WTC11 (cell line): ENCODE measurements at regions not wholly inside any gene's neighbourhood (a gene's known extent, or its start where the extent isn't known, plus 50 kb on each side); places are given as distances from the start of the nearest gene placed in this dataset.

Source experiments
- ATAC-seq: fragments of 200-7000 bp; cut with Tn5 transposase; 2 replicates; pipeline ENCODE4 v1.10.0; 2021; ENCODE audit warnings: mild to moderate bottlenecking, moderate library complexity
- CTCF ChIA-PET: fragments of 300-600 bp; sonication (Branson Sonifier 250); formaldehyde crosslinking; loops from one replicate; lab custom pipeline; 2021; ENCODE audit warnings: antibody characterized with exemption; lab: Charles Lee
- POLR2A ChIA-PET: fragments of 350-600 bp; sonication (Branson Sonifier 250); formaldehyde crosslinking; loops from one replicate; lab custom pipeline; 2021; ENCODE audit warnings: antibody characterized with exemption; lab: Charles Lee
- DNase-seq: peaks from one replicate; pipeline ENCODE4 v3.0.0; 2021; ENCODE audit warnings: low spot score
- H3K27ac Mint-ChIP-seq: 2 replicates; pipeline ENCODE4 v1.8.0; 2021; ENCODE audit warnings: mixed read lengths
- H3K27me3 Mint-ChIP-seq: 2 replicates; pipeline ENCODE4 v1.8.0; 2021; ENCODE audit warnings: low read depth, mild to moderate bottlenecking, moderate library complexity, mixed read lengths
- H3K36me3 Mint-ChIP-seq: 2 replicates; pipeline ENCODE4 v1.8.0; 2021; ENCODE audit warnings: mixed read lengths
- H3K4me1 Mint-ChIP-seq: 2 replicates; pipeline ENCODE4 v1.8.0; 2022; ENCODE audit warnings: mixed read lengths
- H3K4me3 Mint-ChIP-seq: 2 replicates; pipeline ENCODE4 v1.8.0; 2021; ENCODE audit warnings: mild to moderate bottlenecking, moderate library complexity, mixed read lengths
- H3K9me3 Mint-ChIP-seq: 2 replicates; pipeline ENCODE4 v1.8.0; 2021; ENCODE audit warnings: mixed read lengths
- CREB1 ChIP-seq: sonication (generic); formaldehyde crosslinking; IDR thresholded peaks from 2 replicates; pipeline ENCODE4 v1.8.0; 2023; ENCODE audit warnings: mild to moderate bottlenecking, missing genetic modification reagents
- CREM ChIP-seq: sonication (generic); formaldehyde crosslinking; IDR thresholded peaks from 2 replicates; pipeline ENCODE4 v1.8.1; 2022; ENCODE audit warnings: mild to moderate bottlenecking, missing genetic modification reagents, moderate library complexity
- E2F4 ChIP-seq: sonication (generic); formaldehyde crosslinking; IDR thresholded peaks from 2 replicates; pipeline ENCODE4 v1.8.1; 2022; ENCODE audit warnings: low read depth, mild to moderate bottlenecking, moderate library complexity, missing genetic modification reagents, borderline replicate concordance
- FOXJ3 ChIP-seq: sonication (generic); formaldehyde crosslinking; IDR thresholded peaks from 2 replicates; pipeline ENCODE4 v1.9.0; 2021; ENCODE audit warnings: missing genetic modification reagents, mild to moderate bottlenecking, borderline replicate concordance
- HMGA2 ChIP-seq: fragments of 250-450 bp; sonication (Bioruptor Pico); IDR thresholded peaks from 2 replicates; pipeline ENCODE4 v1.4.0; 2021; ENCODE audit warnings: mild to moderate bottlenecking, moderate library complexity
- MXD4 ChIP-seq: fragments of 250-450 bp; sonication (Bioruptor Pico); IDR thresholded peaks from 2 replicates; pipeline ENCODE4 v1.8.0; 2021; ENCODE audit warnings: mild to moderate bottlenecking, moderate library complexity, borderline replicate concordance
- NR1H2 ChIP-seq: sonication (generic); formaldehyde crosslinking; IDR thresholded peaks from 2 replicates; pipeline ENCODE4 v1.9.0; 2021; ENCODE audit warnings: mild to moderate bottlenecking, moderate library complexity, missing genetic modification reagents
- NR2C2 ChIP-seq: sonication (generic); formaldehyde crosslinking; IDR thresholded peaks from 2 replicates; pipeline ENCODE4 v1.8.0; 2022; ENCODE audit warnings: mild to moderate bottlenecking, missing genetic modification reagents
- NR3C1 ChIP-seq: sonication (generic); formaldehyde crosslinking; conservative IDR thresholded peaks from 2 replicates; pipeline ENCODE4 v1.8.1; 2023; ENCODE audit warnings: low read depth, mild to moderate bottlenecking, missing genetic modification reagents
- SOX15 ChIP-seq: fragments of 250-450 bp; sonication (Bioruptor Pico); IDR thresholded peaks from 2 replicates; pipeline ENCODE4 v1.9.0; 2021; ENCODE audit warnings: mild to moderate bottlenecking
- TEAD1 ChIP-seq: sonication (generic); formaldehyde crosslinking; IDR thresholded peaks from 2 replicates; pipeline ENCODE4 v1.8.0; 2022; ENCODE audit warnings: mild to moderate bottlenecking, missing genetic modification reagents
- TP53 ChIP-seq: sonication (generic); formaldehyde crosslinking; IDR thresholded peaks from 2 replicates; pipeline ENCODE4 v1.8.1; 2023; ENCODE audit warnings: mild to moderate bottlenecking, missing genetic modification reagents
- USF1 ChIP-seq: sonication (generic); formaldehyde crosslinking; IDR thresholded peaks from 2 replicates; pipeline ENCODE4 v1.8.0; 2022; ENCODE audit warnings: mild to moderate bottlenecking, missing genetic modification reagents
- ZBTB43 ChIP-seq: sonication (generic); formaldehyde crosslinking; IDR thresholded peaks from 2 replicates; pipeline ENCODE4 v1.8.1; 2023; ENCODE audit warnings: mild to moderate bottlenecking, missing genetic modification reagents
- ZNF263 ChIP-seq: sonication (generic); formaldehyde crosslinking; IDR thresholded peaks from 2 replicates; pipeline ENCODE4 v1.8.1; 2022; ENCODE audit warnings: low read depth, mild to moderate bottlenecking, moderate library complexity, missing genetic modification reagents
- ZNF512 ChIP-seq: sonication (generic); formaldehyde crosslinking; IDR thresholded peaks from 2 replicates; pipeline ENCODE4 v1.8.1; 2022; ENCODE audit warnings: missing genetic modification reagents, borderline replicate concordance
- TF ChIP-seq, protein P1 (sequence below): sonication (generic); formaldehyde crosslinking; IDR thresholded peaks from 2 replicates; pipeline ENCODE4 v1.8.1; 2023; ENCODE audit warnings: mild to moderate bottlenecking, missing genetic modification reagents
- TF ChIP-seq, protein P2 (sequence below): sonication (generic); formaldehyde crosslinking; conservative IDR thresholded peaks from 2 replicates; pipeline ENCODE4 v1.8.1; 2022; ENCODE audit warnings: mild to moderate bottlenecking, missing genetic modification reagents
- TF ChIP-seq, protein P3 (sequence below): sonication (generic); formaldehyde crosslinking; IDR thresholded peaks from 2 replicates; pipeline ENCODE4 v1.8.0; 2022; ENCODE audit warnings: missing genetic modification reagents
- TF ChIP-seq, protein P4 (sequence below): sonication (generic); formaldehyde crosslinking; IDR thresholded peaks from 2 replicates; pipeline ENCODE4 v1.8.0; 2022; ENCODE audit warnings: mild to moderate bottlenecking, missing genetic modification reagents

GRCh38 chr5:179413711-179414458, 68.6 kb upstream of the ADAMTS2 start:
- ATAC-seq: no peak
- H3K36me3 Mint-ChIP-seq: no peaks in the 10 kb centered on the region
- DNase-seq: no peak
- H3K27ac Mint-ChIP-seq: no peak overlapping the region
- ChIA-PET POLR2A (no interaction called here), CTCF (no interaction called here)
- TF ChIP-seq ZNF512 (no peak), FOXJ3 (CRISPR knock-in tag) (no peak), TP53 (CRISPR knock-in tag) (no peak), ZNF263 (no peak), MXD4 (no peak), USF1 (CRISPR knock-in tag) (no peak), E2F4 (CRISPR knock-in tag) (no peak), ZBTB43 (CRISPR knock-in tag) (no peak), HMGA2 (CRISPR knock-in tag) (no peak), TEAD1 (CRISPR knock-in tag) (no peak), CREB1 (CRISPR knock-in tag) (no peak), CREM (CRISPR knock-in tag) (no peak), SOX15 (CRISPR knock-in tag) (no peak), NR1H2 (no peak), NR3C1 (CRISPR knock-in tag) (no peak), NR2C2 (CRISPR knock-in tag) (no peak)
- TF ChIP-seq, protein P1, sequence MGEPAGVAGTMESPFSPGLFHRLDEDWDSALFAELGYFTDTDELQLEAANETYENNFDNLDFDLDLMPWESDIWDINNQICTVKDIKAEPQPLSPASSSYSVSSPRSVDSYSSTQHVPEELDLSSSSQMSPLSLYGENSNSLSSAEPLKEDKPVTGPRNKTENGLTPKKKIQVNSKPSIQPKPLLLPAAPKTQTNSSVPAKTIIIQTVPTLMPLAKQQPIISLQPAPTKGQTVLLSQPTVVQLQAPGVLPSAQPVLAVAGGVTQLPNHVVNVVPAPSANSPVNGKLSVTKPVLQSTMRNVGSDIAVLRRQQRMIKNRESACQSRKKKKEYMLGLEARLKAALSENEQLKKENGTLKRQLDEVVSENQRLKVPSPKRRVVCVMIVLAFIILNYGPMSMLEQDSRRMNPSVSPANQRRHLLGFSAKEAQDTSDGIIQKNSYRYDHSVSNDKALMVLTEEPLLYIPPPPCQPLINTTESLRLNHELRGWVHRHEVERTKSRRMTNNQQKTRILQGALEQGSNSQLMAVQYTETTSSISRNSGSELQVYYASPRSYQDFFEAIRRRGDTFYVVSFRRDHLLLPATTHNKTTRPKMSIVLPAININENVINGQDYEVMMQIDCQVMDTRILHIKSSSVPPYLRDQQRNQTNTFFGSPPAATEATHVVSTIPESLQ: no peak
- TF ChIP-seq, protein P2, sequence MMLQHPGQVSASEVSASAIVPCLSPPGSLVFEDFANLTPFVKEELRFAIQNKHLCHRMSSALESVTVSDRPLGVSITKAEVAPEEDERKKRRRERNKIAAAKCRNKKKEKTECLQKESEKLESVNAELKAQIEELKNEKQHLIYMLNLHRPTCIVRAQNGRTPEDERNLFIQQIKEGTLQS (CRISPR knock-in tag): no peak
- TF ChIP-seq, protein P3, sequence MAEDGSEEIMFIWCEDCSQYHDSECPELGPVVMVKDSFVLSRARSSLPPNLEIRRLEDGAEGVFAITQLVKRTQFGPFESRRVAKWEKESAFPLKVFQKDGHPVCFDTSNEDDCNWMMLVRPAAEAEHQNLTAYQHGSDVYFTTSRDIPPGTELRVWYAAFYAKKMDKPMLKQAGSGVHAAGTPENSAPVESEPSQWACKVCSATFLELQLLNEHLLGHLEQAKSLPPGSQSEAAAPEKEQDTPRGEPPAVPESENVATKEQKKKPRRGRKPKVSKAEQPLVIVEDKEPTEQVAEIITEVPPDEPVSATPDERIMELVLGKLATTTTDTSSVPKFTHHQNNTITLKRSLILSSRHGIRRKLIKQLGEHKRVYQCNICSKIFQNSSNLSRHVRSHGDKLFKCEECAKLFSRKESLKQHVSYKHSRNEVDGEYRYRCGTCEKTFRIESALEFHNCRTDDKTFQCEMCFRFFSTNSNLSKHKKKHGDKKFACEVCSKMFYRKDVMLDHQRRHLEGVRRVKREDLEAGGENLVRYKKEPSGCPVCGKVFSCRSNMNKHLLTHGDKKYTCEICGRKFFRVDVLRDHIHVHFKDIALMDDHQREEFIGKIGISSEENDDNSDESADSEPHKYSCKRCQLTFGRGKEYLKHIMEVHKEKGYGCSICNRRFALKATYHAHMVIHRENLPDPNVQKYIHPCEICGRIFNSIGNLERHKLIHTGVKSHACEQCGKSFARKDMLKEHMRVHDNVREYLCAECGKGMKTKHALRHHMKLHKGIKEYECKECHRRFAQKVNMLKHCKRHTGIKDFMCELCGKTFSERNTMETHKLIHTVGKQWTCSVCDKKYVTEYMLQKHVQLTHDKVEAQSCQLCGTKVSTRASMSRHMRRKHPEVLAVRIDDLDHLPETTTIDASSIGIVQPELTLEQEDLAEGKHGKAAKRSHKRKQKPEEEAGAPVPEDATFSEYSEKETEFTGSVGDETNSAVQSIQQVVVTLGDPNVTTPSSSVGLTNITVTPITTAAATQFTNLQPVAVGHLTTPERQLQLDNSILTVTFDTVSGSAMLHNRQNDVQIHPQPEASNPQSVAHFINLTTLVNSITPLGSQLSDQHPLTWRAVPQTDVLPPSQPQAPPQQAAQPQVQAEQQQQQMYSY: no peak
- TF ChIP-seq, protein P4, sequence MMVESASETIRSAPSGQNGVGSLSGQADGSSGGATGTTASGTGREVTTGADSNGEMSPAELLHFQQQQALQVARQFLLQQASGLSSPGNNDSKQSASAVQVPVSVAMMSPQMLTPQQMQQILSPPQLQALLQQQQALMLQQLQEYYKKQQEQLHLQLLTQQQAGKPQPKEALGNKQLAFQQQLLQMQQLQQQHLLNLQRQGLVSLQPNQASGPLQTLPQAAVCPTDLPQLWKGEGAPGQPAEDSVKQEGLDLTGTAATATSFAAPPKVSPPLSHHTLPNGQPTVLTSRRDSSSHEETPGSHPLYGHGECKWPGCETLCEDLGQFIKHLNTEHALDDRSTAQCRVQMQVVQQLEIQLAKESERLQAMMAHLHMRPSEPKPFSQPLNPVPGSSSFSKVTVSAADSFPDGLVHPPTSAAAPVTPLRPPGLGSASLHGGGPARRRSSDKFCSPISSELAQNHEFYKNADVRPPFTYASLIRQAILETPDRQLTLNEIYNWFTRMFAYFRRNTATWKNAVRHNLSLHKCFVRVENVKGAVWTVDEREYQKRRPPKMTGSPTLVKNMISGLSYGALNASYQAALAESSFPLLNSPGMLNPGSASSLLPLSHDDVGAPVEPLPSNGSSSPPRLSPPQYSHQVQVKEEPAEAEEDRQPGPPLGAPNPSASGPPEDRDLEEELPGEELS (CRISPR knock-in tag): no peak
- no peaks in the 10 kb centered on the region for H3K27me3 Mint-ChIP-seq
- H3K4me3 Mint-ChIP-seq: no peak overlapping the region
- H3K9me3 Mint-ChIP-seq: peaks cover 7% of the 10 kb centered on the region; the same call in 1 of the 2 replicates
- no peaks in the 10 kb centered on the region for H3K4me1 Mint-ChIP-seq
